ENCODE measurements at regions not wholly inside any gene's neighbourhood (a gene's known extent, or its start where the extent isn't known, plus 50 kb on each side); places are given as distances from the start of the nearest gene placed in this dataset.

GRCh38 chr6:153621491-153621890 is 417.5 kb upstream of the OPRM1 start:
- no peak for TF ChIP-seq CTCF (conservative IDR thresholded peaks at IDR 0.05)
- no peak for TF ChIP-seq ZFX (IDR thresholded peaks at IDR 0.05)
